C4-2B (cell line): ENCODE measurements at regions not wholly inside any gene's neighbourhood (a gene's known extent, or its start where the extent isn't known, plus 50 kb on each side); places are given as distances from the start of the nearest gene placed in this dataset.

ENCODE experiments used
- ZFX ChIP-seq: fragments of 450-650 bp; IDR thresholded peaks from 2 replicates; pipeline ENCODE4 v1.6.1; 2017
- TF ChIP-seq, protein P1 (sequence below): fragments of 450-650 bp; conservative IDR thresholded peaks from 2 replicates; pipeline ENCODE4 v1.5.1; 2017; ENCODE audit warnings: mild to moderate bottlenecking

DNA sequence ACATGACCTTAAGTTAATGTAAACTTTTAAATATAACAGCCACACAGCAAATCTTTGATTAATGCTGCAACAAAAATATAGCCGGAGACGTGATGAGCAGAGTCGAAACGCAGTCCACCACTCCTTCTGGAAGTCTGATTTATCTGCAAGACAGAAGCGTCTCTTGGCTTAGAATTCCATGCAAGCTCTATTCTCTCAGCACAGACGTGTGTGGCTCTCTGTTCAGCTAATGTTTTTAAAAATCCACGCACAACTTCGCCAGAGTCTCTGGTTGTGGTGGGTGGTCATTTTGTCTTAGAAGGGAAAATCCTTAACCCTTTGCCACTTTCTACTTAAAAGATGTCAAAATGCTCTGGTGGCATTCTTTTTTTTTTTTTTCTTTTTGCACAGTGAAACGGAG lies 438.0 kb upstream of the MGMT start:
- no peak for TF ChIP-seq ZFX
- TF ChIP-seq, protein P1, sequence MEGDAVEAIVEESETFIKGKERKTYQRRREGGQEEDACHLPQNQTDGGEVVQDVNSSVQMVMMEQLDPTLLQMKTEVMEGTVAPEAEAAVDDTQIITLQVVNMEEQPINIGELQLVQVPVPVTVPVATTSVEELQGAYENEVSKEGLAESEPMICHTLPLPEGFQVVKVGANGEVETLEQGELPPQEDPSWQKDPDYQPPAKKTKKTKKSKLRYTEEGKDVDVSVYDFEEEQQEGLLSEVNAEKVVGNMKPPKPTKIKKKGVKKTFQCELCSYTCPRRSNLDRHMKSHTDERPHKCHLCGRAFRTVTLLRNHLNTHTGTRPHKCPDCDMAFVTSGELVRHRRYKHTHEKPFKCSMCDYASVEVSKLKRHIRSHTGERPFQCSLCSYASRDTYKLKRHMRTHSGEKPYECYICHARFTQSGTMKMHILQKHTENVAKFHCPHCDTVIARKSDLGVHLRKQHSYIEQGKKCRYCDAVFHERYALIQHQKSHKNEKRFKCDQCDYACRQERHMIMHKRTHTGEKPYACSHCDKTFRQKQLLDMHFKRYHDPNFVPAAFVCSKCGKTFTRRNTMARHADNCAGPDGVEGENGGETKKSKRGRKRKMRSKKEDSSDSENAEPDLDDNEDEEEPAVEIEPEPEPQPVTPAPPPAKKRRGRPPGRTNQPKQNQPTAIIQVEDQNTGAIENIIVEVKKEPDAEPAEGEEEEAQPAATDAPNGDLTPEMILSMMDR, result no peak
